ENCODE measurements at regions not wholly inside any gene's neighbourhood (a gene's known extent, or its start where the extent isn't known, plus 50 kb on each side); places are given as distances from the start of the nearest gene placed in this dataset.

- TF ChIP-seq CTCF (optimal IDR thresholded peaks at IDR 0.05 in 1 of 3, IDR thresholded peaks at IDR 0.05 in 1 of 3, conservative IDR thresholded peaks at IDR 0.05 in 1 of 3; ENCODE audit: extremely low read depth in 1 of 3, insufficient read depth in 2 of 3, low read length in 3 of 3) (no peak), EZH2 (IDR thresholded peaks at IDR 0.05; ENCODE audit: low read length) (no peak)
Measured at GRCh38 chr14:21991130-21991529, 317.5 kb upstream of the OR4E1 start.
